RPMI8226 (cell line): ENCODE measurements at regions not wholly inside any gene's neighbourhood (a gene's known extent, or its start where the extent isn't known, plus 50 kb on each side); places are given as distances from the start of the nearest gene placed in this dataset.
"Not testable (repeated sequence)": the region's sequence is repeated elsewhere in the genome, so short reads cannot be mapped to it uniquely, and the experiment has no call there.

Source experiments
- DNase-seq: peaks from one replicate; pipeline ENCODE4 v3.0.0-alpha.2; 2015

- DNase-seq = peak; percentile 50
These were observed 151.5 kb downstream of the ATXN7L3B start for GRCh38 chr12:74689071-74689655.

GRCh38 chr12:74689929-74690328, 152.3 kb downstream of the ATXN7L3B start:
- no peak for DNase-seq

DNA sequence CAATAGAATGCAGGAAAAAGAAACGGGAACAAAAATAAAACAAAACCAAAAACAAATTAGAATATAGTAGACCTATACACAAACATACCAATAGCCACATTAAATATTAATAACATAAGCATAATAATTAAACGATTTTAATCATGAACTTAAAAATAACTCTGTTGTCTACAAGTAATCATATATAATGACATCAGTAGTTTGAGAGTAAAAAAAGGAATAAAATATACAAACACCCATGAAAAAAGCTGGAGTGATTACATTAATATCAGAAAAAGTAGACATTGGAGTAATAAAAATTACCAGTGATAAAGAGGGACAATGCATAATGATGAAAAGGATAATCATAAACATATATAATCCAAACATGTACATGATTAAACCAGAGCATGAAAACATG, 181.8 kb downstream of the ATXN7L3B start:
- no peak for DNase-seq

DNA sequence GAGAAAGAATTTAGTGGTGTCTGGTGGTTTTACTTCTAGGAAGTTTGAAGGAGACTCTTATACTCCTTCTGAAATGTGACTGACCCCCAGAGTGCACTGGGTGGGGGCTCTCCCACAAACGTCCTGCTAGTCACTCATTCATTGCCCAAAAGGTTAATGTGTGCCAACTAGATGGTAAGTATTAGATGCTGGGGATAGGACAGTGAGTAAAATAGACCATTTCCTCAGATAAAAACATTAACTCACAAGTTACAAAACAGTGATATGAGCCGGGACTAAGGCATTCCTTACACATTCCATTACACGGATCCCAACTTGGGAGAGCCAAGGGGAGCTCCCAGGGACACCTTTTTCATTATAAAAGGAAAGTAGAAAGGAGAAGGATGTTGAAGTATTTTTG, 185.1 kb downstream of the ATXN7L3B start:
- no peak for DNase-seq

- DNase-seq = no peak
These were observed 187.5 kb downstream of the ATXN7L3B start for GRCh38 chr12:74725154-74725553.

DNA sequence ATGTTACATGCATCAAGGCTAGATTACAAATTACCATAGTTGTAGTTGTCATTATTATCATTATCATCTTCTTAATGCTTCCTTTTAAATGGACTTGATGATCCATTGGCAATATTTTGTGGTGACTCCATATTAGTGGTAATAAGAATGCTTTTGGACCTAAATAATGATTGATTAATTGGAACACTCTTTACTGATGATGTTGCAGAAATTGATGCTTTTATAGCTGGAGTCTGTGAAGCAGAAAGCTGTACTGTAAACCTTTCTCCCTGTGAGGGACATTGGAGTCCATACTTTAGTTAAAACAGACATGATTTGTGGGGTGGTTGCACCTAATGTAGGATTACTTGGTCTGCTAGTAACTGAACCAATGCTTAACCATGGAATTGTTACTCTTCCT, 190.4 kb downstream of the ATXN7L3B start:
- no peak for DNase-seq

GRCh38 chr12:74732164-74732784, 194.6 kb downstream of the ATXN7L3B start:
- no peak for DNase-seq

DNA sequence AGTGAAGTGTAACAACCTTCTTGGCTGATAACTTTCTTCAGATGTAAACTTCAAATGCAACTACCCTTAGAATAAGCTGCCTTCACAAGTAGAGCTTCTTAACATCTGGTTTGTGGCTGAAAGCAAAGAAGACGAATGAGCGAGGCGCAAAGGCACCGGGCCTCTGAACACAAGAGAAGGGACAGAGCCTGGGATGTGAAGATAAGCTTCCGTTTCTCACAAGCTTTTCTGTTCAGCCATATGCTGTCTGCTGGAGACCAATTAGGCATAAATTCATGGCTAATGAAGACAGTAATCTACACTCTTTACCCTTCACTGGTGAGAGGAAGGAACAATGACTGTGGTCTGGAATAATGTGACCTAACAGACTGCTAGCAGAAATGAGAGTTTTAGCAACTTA, 195.2 kb downstream of the ATXN7L3B start:
- DNase-seq = no peak

- DNase-seq = no peak
These were observed 203.5 kb downstream of the ATXN7L3B start for GRCh38 chr12:74741112-74741511.

- no peak for DNase-seq
These were observed 209.7 kb downstream of the ATXN7L3B start for GRCh38 chr12:74747305-74747704.

- no peak for DNase-seq
These were observed 213.8 kb downstream of the ATXN7L3B start for GRCh38 chr12:74751441-74751840.

- no peak for DNase-seq
These were observed 214.6 kb downstream of the ATXN7L3B start for GRCh38 chr12:74752215-74752614.

DNA sequence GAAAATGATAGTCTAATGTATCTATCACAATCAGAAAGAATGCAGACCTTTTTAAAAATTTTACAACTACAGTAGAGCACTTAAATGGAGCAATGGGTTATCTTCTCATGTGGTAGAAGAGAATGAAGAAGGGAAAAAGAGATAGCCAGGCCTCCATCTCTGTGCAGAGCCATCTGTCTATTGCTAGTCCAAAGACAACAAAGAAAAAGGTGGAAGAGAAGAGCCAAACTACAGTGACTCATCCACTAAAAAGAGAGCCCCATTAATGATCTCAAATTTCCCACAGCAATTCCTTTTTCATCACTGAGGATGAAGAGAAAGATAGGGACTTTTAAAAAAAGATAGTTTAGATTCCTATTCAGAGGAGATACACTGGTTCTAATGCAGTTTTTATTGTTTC, 232.9 kb downstream of the ATXN7L3B start:
- DNase-seq = no peak

DNA sequence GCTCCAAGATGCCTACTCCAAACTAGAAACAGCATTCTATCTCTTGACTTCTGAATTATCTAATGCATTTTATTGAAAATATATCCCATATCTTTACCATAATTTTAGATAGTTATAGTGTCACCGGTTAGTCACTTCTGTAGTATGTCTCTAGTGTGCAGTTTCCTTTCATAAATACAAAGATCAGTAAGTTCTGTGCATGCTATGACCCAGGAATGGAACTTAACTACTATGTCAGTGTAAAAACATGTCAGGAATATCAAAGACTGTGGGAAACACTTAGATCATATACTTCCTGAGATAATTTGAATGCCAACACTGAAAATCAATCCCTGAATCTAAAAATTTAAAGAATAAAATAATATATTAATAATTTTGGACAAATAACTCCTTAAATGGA, 237.6 kb downstream of the ATXN7L3B start:
- DNase-seq = no peak

DNA sequence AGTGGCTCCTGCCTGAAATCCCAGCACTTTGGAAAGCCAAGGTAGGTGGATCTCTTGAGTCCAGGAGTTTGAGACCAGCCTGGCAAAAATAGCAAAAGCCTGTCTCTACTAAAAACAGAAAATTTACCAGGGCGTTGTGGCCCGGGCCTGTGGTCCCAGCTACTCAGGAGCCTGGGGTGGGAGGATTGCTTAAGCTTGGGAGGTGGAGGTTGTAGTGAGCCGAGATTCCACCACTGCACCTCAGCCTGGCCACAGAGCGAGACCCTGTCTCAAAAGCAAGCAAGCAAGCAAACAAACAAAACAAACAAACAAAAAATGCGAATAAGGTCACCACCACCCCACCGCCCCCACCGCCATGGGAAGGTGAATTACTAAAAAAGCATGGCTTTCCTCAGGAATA, 238.7 kb downstream of the ATXN7L3B start:
- DNase-seq = no peak

DNA sequence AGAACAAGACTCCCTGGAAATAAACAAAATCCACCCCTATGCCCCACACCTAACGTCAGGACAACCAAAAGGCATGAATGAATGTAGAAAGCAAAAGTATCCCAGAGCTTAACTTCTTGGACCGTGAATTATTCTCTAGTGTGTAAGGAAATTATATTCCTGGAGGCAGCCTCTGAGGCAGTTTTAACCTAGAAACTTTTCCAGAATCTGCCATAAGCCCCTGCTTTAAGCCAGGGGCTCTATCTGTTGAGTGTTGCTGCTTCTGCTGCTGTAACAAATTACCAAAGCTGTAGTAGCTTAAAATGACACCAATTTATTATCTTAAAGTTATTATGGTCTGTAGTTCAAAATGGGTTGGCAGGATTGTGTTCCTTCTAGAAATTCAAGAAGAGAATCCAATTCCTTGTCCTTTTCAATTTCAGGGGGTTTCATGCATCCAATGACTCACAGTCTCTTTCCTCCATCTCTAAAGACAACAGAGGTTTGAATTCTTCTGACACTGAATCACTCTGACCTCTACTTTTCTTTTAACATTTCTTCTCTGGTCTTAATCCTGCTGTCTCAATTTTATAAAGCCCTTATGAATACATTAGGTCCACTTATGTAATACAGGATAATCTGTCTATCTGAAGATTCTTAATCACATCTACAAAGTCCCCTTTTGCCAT, 242.7 kb downstream of the ATXN7L3B start:
- no peak for DNase-seq

- not testable (repeated sequence) for DNase-seq
These were observed 243.2 kb downstream of the ATXN7L3B start for GRCh38 chr12:74780850-74781241.

DNA sequence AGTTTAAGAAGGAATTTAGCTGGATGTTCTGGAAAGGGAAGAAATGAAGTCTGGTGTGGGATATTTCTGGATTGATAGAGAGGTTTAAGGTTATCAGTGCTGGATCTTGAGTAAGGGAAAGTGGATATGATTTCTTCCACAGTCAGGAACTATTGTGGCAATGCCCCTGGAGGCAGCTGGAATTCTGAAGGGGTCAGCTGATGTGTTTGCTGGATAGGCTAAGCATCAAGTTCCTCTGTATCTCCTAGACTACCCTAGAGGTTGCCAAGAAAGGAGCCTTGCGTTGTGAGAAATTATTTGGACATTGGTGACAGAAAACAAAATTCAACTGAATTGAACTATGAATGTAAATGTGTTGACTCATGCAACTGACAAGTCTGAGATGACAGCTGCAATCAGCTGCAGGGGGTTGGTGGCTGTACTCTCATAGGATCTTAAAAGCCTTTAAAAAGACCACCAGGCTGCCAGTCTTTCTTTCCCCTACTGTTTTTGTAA, 244.4 kb downstream of the ATXN7L3B start:
- DNase-seq = no peak

DNA sequence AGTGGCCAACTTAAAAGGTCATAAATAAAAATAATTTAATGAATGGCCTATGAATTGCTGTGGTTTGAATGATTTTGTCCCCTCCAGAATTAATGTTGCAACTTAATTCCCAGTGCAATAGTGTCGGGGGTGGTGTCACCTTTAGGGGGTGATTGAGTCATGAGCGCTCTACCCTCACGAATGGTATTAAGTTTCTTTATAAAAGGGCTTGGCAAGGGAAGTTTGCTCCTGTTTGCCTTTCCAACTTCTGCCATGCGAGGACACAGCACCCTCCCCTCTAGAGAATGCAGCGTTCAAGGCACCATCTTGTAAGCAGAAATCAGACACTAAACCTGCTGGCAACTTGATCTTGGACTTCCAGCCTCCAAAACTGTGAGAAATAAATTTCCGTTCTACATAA, 253.3 kb downstream of the ATXN7L3B start:
- no peak for DNase-seq

- no peak for DNase-seq
These were observed 253.7 kb downstream of the ATXN7L3B start for GRCh38 chr12:74791365-74791764.

GRCh38 chr12:74794522-74794921, 256.9 kb downstream of the ATXN7L3B start:
- DNase-seq = no peak

DNA sequence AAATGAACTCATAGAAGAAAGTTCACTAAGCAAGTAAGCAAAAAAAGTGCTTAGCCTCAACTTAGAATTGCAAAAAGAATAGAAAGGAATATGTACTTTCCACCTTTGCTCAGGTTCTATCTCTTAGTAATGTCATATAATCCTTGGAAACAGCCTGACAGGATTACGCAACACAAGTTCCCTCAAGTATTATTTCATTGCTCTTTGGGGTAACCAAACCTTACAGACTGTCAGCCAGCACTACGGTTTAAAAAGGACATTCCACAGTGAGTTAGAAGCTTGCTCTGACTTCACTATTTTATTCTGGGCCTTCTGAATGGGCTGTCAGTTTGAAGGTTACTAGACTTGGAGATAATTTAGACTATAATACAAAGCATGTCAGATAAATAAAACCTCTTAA, 264.0 kb downstream of the ATXN7L3B start:
- DNase-seq = no peak

DNA sequence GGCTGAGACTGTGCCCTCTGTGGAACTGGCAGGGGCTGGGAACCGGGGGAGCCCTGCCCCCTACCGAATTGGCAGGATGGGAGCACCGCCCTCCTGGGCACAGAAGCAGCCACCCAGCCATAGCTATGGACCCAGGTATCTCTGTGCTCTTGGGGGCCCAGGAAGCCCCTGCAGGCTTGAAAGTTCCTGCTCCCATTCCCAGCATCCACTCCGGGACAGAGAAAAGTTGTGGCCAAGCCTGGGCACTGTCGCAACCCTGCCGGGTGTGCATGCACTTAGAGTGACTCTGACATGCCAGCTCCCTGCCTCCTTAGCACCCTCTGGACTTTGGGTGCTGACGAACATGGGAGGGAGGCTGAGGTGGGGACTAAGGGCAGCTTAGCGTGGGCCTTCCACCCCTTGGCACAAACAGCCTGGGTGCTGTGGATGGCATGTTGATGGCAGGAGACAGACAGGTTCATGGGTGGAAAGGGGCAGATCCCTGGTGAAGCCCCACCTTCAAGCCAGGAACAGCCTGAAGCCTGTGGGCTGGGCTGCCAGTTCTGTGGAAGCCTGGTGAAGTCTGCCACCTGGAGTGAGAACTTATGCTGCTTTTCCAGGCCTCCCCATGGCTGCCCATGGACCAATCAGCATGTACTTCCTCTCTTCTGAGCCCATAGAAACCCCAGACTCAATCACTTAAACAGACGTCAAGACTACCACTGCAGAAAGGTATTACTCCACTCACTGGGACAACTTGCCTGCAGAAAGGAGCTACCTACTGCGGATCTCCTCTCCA, 279.0 kb downstream of the ATXN7L3B start:
- no peak for DNase-seq

- DNase-seq = no peak
These were observed 279.9 kb downstream of the ATXN7L3B start for GRCh38 chr12:74817499-74817898.
